Suprapubic skin (tissue), 4 donors: ENCODE measurements at regions not wholly inside any gene's neighbourhood (a gene's known extent, or its start where the extent isn't known, plus 50 kb on each side); places are given as distances from the start of the nearest gene placed in this dataset.

Experiments used
- EP300 ChIP-seq: sonication (generic); formaldehyde crosslinking; IDR thresholded peaks from one replicate; pipeline ENCODE4 v1.6.1; 2017; ENCODE audit warnings: antibody characterized with exemption
- POLR2A ChIP-seq, 2 donors: fragments of 450-650 bp; IDR thresholded peaks; one replicate each; pipeline ENCODE4 v1.6.1; 2017; ENCODE audit warnings: antibody characterized with exemption in 2 of 2, mild to moderate bottlenecking in 2 of 2, moderate library complexity in 2 of 2
- POLR2AphosphoS5 ChIP-seq, 3 donors: sonication (generic); formaldehyde crosslinking; IDR thresholded peaks; one replicate each; pipeline ENCODE4 v1.6.1; 2017; ENCODE audit warnings: antibody characterized with exemption in 3 of 3
- TF ChIP-seq, protein P1 (sequence below), 2 donors: fragments of 200-600 bp in 1 of 2; fragments of 450-650 bp in 1 of 2; sonication (generic) in 1 of 2; IDR thresholded peaks; one replicate each; pipeline ENCODE4 v1.5.1; 2016 to 2019; ENCODE audit warnings: antibody characterized with exemption in 2 of 2, mild to moderate bottlenecking in 1 of 2, moderate library complexity in 1 of 2

GRCh38 chr1:234680331-234680904 is 70.4 kb upstream of the IRF2BP2 start:
- TF ChIP-seq, protein P1, sequence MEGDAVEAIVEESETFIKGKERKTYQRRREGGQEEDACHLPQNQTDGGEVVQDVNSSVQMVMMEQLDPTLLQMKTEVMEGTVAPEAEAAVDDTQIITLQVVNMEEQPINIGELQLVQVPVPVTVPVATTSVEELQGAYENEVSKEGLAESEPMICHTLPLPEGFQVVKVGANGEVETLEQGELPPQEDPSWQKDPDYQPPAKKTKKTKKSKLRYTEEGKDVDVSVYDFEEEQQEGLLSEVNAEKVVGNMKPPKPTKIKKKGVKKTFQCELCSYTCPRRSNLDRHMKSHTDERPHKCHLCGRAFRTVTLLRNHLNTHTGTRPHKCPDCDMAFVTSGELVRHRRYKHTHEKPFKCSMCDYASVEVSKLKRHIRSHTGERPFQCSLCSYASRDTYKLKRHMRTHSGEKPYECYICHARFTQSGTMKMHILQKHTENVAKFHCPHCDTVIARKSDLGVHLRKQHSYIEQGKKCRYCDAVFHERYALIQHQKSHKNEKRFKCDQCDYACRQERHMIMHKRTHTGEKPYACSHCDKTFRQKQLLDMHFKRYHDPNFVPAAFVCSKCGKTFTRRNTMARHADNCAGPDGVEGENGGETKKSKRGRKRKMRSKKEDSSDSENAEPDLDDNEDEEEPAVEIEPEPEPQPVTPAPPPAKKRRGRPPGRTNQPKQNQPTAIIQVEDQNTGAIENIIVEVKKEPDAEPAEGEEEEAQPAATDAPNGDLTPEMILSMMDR (IDR thresholded peaks at IDR 0.05): no peak
- TF ChIP-seq POLR2AphosphoS5 (IDR thresholded peaks at IDR 0.05) (no peak), POLR2A (IDR thresholded peaks at IDR 0.05) (no peak), EP300 (no peak)
